ENCODE measurements at regions not wholly inside any gene's neighbourhood (a gene's known extent, or its start where the extent isn't known, plus 50 kb on each side); places are given as distances from the start of the nearest gene placed in this dataset.

DNA sequence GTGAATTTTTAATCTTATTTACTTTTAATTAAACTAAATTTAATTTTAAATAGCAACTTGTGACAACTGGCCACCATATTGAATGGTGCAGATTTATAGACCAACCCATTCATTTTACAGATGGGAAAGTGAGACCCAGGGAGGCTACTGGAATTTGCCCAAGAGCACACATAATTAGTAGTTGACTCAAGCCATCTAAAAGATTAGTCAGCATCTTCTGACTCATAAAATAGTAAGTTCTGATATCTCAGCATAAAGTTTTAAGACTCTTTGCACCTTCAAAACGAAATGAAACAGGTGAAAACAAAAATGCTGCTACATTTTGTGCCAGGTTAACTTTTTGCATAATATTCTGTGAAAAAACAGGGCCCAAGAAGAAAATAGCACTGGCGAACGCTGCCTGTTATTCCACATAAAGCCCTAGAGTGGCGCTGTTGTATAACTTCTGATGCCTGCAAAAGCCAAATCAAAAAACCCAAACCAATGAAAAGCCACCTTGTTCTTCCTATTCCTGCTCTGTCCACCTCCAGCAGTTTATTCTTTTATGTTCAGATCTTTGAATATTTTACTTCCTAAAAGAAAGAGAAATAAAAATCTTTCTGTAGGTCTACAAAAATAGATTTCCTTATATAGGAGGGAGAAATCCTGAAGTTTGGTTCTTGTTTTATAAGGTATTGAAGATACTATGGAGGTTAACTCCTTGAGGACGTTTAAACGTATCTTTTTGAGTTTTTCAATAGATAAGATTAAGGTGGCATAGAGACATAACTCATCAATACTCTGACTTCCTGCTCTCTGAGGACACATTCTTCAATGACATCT is 62.8 kb downstream of the OTOL1 start:
- H3K27ac ChIP-seq (ENCODE audit: low read depth, low read length) = no peak overlapping the region
- ChIA-PET CTCF (no interaction called here), POLR2A (no interaction called here)
- H3K27me3 ChIP-seq (ENCODE audit: control insufficient read depth, insufficient read depth, low read length) = no peaks in the 10 kb centered on the region
- peak; percentile 72 for TF ChIP-seq CTCF (IDR thresholded peaks at IDR 0.05; ENCODE audit: low read depth, low read length)
- H3K4me3 ChIP-seq (ENCODE audit: low read depth, low read length) = no peak overlapping the region
- DNase-seq (ENCODE audit: low read depth, low spot score) = no peak
- H3K9me3 ChIP-seq (ENCODE audit: control insufficient read depth, insufficient read depth, low read length) = no peaks in the 10 kb centered on the region

DNA sequence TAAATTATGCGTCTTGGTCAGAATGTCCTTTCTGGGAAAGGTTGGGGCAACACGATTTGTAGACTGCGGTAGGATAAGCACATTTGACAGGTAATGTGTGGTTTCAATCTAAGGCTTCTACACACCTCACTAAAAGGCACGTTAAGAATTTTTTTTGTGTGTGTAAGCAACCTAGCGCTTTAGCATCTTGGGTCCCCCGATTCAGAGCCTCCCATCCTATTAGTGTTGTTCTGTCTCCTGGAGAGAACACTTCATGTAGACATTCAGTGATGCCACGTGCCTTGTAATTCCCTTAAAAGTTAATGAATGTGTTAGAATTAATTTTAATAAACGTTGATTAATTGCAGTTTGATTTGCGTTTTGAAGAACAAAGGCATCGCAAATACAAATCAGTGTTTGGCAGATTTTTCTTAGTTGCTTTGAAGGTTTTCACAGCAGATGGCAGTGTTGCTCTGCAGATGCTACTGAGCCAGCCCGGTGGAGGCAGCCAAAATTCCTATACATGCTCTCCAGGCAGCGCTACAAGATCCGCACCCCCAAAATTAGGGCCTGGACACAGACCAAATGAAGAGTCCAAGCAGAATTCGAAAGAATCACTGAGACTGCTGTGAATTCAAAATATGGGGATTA is 63.5 kb downstream of the OTOL1 start:
- H3K27me3 ChIP-seq (ENCODE audit: control insufficient read depth, insufficient read depth, low read length) = peaks cover 2% of the 10 kb centered on the region
- ChIA-PET CTCF (no interaction called here), POLR2A (no interaction called here)
- H3K9me3 ChIP-seq (ENCODE audit: control insufficient read depth, insufficient read depth, low read length) = no peaks in the 10 kb centered on the region
- H3K27ac ChIP-seq (ENCODE audit: low read depth, low read length) = no peak overlapping the region
- DNase-seq (ENCODE audit: low read depth, low spot score) = no peak
- H3K4me3 ChIP-seq (ENCODE audit: low read depth, low read length) = no peak overlapping the region
- peak; percentile 56 for TF ChIP-seq CTCF (IDR thresholded peaks at IDR 0.05; ENCODE audit: low read depth, low read length)

DNA sequence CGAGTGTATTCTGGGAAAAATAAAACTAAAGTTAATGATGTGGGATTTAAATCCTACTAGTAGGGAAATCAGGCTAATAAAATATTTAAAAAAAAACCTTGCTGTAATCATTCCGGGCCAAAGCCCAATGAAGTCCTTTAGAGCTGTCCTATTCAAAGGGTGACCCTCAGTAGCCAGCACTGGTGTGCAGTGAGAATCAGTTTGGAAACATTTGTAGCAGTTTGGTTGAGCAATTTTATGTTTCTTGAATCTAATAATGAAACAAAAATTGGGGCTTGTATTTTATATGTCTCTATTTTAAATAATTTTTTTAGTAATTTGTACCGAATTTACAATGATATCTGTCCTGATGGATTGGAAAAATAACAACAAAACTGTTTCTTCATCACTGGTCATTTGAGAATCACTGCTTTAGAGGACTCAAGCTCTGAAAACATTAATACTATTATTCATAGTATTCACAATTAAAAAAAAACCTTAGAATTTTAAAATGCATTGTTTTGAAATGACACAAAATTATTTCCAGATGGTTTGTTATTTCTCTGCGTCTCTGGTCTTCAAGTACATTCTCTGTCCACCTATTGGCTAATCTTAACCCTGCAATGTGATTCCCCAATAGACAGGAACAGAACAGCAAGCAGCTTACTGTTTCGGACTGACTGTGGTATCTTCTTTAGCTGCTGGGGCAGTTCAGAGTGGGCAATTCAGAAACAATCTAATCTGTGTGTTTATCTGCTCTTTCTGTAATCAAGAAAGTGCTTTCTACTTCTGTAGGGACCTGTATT is 71.2 kb downstream of the OTOL1 start:
- no peak for TF ChIP-seq CTCF (IDR thresholded peaks at IDR 0.05; ENCODE audit: low read depth, low read length)
- peaks cover 2% of the 10 kb centered on the region for H3K27me3 ChIP-seq (ENCODE audit: control insufficient read depth, insufficient read depth, low read length)
- POLR2A ChIA-PET = no interaction called here
- CTCF ChIA-PET = no interaction called here
- no peak overlapping the region for H3K4me3 ChIP-seq (ENCODE audit: low read depth, low read length)
- no peak overlapping the region for H3K27ac ChIP-seq (ENCODE audit: low read depth, low read length)
- H3K9me3 ChIP-seq (ENCODE audit: control insufficient read depth, insufficient read depth, low read length) = no peaks in the 10 kb centered on the region
- no peak for DNase-seq (ENCODE audit: low read depth, low spot score)

DNA sequence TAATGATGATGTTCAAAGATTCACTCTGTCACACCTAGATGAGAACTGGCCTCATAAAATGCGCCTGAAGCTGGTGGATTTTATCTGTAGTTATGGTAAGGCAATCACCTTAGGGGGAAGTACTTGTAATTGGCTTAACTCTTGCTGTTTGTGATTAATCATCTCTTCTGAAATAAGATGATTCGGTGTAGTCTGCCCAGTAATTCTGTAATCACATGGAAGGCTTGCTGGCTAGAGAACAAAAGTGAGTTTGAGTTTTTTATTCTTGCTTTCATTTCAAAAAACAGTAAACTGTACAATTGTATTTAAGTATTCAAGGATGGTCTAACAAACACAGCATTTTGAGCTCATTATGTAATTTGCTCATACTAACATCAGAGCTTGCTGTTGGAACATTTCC is 72.1 kb downstream of the OTOL1 start:
- DNase-seq (ENCODE audit: low read depth, low spot score) = no peak
- H3K4me3 ChIP-seq (ENCODE audit: low read depth, low read length) = no peak overlapping the region
- H3K27me3 ChIP-seq (ENCODE audit: control insufficient read depth, insufficient read depth, low read length) = peaks cover 2% of the 10 kb centered on the region
- H3K9me3 ChIP-seq (ENCODE audit: control insufficient read depth, insufficient read depth, low read length) = no peaks in the 10 kb centered on the region
- TF ChIP-seq CTCF (IDR thresholded peaks at IDR 0.05; ENCODE audit: low read depth, low read length) = no peak
- ChIA-PET CTCF (no interaction called here), POLR2A (no interaction called here)
- no peak overlapping the region for H3K27ac ChIP-seq (ENCODE audit: low read depth, low read length)

DNA sequence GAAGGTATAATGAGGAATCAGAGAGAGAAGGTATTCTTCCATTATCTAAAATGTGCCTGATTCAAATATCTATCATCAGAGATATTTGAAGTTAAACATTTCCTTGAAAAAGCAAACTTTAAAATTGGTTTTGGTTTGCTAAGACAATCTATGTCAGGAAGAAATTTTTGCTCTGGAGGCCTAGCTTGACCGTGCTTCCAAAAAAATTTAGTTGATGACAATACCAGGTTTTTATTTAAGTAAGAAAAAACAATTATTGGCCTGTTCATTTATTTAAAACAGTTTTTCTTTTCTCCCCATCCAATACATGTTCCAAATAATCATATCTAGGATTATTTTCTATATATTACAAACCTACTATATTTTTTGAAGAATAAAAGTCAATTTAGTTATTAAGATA is 75.3 kb downstream of the OTOL1 start:
- TF ChIP-seq CTCF (IDR thresholded peaks at IDR 0.05; ENCODE audit: low read depth, low read length) = no peak
- ChIA-PET CTCF (no interaction called here), POLR2A (no interaction called here)
- Histone ChIP-seq H3K9me3 (ENCODE audit: control insufficient read depth, insufficient read depth, low read length) (no peaks in the 10 kb centered on the region), H3K27me3 (ENCODE audit: control insufficient read depth, insufficient read depth, low read length) (no peaks in the 10 kb centered on the region), H3K4me3 (ENCODE audit: low read depth, low read length) (no peak overlapping the region), H3K27ac (ENCODE audit: low read depth, low read length) (no peak overlapping the region)
- no peak for DNase-seq (ENCODE audit: low read depth, low spot score)
